ENCODE measurements at regions not wholly inside any gene's neighbourhood (a gene's known extent, or its start where the extent isn't known, plus 50 kb on each side); places are given as distances from the start of the nearest gene placed in this dataset.

DNA sequence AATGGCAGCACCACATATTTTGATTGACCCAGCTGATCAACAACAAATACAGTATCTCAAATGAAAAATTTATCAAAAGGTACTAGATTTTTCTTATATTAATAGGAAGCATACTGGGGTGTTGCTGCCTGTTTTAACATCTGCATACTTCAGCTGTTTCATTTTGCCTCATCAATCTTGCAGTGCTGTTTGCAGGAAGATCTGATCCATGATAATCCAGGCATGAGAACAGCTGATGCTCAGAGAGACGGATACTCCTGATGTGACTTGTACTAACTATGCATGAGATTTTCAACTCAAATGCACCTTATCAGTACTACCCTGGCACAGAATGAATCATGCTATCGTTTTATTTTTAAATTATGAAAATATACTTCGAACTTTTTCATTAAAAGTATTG lies 2136.8 kb downstream of the PCDH9 start:
- Histone ChIP-seq H3K27me3 (ENCODE audit: insufficient read depth, low read length) (no peaks in the 10 kb centered on the region), H3K4me1 (ENCODE audit: control insufficient read depth in 1 of 2, insufficient read depth in 2 of 2, low read length in 2 of 2) (no peaks in the 10 kb centered on the region), H3K4me3 (replicated peaks in 1 of 2; ENCODE audit: low read depth in 1 of 2, low read length in 2 of 2) (no peak overlapping the region), H3K27ac (ENCODE audit: low read depth, low read length) (no peak overlapping the region), H3K9ac (ENCODE audit: low read length) (no peak overlapping the region), H3K9me2 (ENCODE audit: insufficient read depth) (no peaks in the 10 kb centered on the region), H3K79me2 (ENCODE audit: insufficient read depth, low read length) (no peaks in the 10 kb centered on the region), H4K20me1 (ENCODE audit: insufficient read depth) (no peaks in the 10 kb centered on the region), H3K4me2 (ENCODE audit: low read length) (no peak overlapping the region), H3K9me3 (ENCODE audit: control insufficient read depth in 1 of 2, insufficient read depth in 1 of 2, low read depth in 1 of 2, low read length in 2 of 2) (no peaks in the 10 kb centered on the region), H2AFZ (ENCODE audit: low read depth, low read length, poor library complexity, severe bottlenecking) (no peak overlapping the region), H3K36me3 (ENCODE audit: control insufficient read depth in 1 of 2, insufficient read depth in 2 of 2, low read length in 2 of 2) (no peaks in the 10 kb centered on the region)
- no TSS peak for BruUV-seq (replicated peaks)
- DNase-seq (ENCODE audit: low read depth, low spot score) = no peak
- TF ChIP-seq TCF7L2 (IDR thresholded peaks at IDR 0.05; ENCODE audit: borderline replicate concordance, extremely low read depth, insufficient read depth, insufficient read length) (no peak), SP1 (IDR thresholded peaks at IDR 0.05; ENCODE audit: low read depth) (no peak), POLR2AphosphoS5 (IDR thresholded peaks at IDR 0.05; ENCODE audit: low read depth, low read length) (no peak), SRF (IDR thresholded peaks at IDR 0.05; ENCODE audit: low read depth) (no peak), CEBPB (IDR thresholded peaks at IDR 0.05; ENCODE audit: low read depth) (no peak), REST (IDR thresholded peaks at IDR 0.05; ENCODE audit: low read depth) (no peak), FOSL1 (IDR thresholded peaks at IDR 0.05; ENCODE audit: low read depth) (no peak), JUND (IDR thresholded peaks at IDR 0.05) (no peak), EZH2 (IDR thresholded peaks at IDR 0.05) (no peak), RAD21 (IDR thresholded peaks at IDR 0.05; ENCODE audit: low read depth) (no peak), CBX3 (IDR thresholded peaks at IDR 0.05; ENCODE audit: low read depth) (no peak), EGR1 (IDR thresholded peaks at IDR 0.05; ENCODE audit: low read depth) (no peak), ELF1 (IDR thresholded peaks at IDR 0.05; ENCODE audit: borderline replicate concordance, low read depth) (no peak), ZFX (IDR thresholded peaks at IDR 0.05) (no peak)
- TF ChIP-seq, protein P1, sequence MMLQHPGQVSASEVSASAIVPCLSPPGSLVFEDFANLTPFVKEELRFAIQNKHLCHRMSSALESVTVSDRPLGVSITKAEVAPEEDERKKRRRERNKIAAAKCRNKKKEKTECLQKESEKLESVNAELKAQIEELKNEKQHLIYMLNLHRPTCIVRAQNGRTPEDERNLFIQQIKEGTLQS (IDR thresholded peaks at IDR 0.05) = no peak
- TF ChIP-seq, protein P2, sequence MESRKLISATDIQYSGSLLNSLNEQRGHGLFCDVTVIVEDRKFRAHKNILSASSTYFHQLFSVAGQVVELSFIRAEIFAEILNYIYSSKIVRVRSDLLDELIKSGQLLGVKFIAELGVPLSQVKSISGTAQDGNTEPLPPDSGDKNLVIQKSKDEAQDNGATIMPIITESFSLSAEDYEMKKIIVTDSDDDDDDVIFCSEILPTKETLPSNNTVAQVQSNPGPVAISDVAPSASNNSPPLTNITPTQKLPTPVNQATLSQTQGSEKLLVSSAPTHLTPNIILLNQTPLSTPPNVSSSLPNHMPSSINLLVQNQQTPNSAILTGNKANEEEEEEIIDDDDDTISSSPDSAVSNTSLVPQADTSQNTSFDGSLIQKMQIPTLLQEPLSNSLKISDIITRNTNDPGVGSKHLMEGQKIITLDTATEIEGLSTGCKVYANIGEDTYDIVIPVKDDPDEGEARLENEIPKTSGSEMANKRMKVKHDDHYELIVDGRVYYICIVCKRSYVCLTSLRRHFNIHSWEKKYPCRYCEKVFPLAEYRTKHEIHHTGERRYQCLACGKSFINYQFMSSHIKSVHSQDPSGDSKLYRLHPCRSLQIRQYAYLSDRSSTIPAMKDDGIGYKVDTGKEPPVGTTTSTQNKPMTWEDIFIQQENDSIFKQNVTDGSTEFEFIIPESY (IDR thresholded peaks at IDR 0.05; ENCODE audit: extremely low read depth, insufficient replicate concordance, low read length) = no peak
- TF ChIP-seq, protein P3, sequence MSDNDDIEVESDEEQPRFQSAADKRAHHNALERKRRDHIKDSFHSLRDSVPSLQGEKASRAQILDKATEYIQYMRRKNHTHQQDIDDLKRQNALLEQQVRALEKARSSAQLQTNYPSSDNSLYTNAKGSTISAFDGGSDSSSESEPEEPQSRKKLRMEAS (IDR thresholded peaks at IDR 0.05) = no peak
- TF ChIP-seq, protein P4, sequence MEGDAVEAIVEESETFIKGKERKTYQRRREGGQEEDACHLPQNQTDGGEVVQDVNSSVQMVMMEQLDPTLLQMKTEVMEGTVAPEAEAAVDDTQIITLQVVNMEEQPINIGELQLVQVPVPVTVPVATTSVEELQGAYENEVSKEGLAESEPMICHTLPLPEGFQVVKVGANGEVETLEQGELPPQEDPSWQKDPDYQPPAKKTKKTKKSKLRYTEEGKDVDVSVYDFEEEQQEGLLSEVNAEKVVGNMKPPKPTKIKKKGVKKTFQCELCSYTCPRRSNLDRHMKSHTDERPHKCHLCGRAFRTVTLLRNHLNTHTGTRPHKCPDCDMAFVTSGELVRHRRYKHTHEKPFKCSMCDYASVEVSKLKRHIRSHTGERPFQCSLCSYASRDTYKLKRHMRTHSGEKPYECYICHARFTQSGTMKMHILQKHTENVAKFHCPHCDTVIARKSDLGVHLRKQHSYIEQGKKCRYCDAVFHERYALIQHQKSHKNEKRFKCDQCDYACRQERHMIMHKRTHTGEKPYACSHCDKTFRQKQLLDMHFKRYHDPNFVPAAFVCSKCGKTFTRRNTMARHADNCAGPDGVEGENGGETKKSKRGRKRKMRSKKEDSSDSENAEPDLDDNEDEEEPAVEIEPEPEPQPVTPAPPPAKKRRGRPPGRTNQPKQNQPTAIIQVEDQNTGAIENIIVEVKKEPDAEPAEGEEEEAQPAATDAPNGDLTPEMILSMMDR (IDR thresholded peaks at IDR 0.05 in 2 of 3, conservative IDR thresholded peaks at IDR 0.05 in 1 of 3; ENCODE audit: borderline replicate concordance in 1 of 3, insufficient read depth in 1 of 3, low read depth in 2 of 3, low read length in 2 of 3) = no peak
- ChIA-PET CTCF (no interaction called here), RAD21 (ENCODE audit: low non-redundant PET in 1 of 2, low total read pairs in 2 of 2, uncharacterized antibody in 2 of 2, unreplicated experiment in 2 of 2) (no interaction called here), POLR2A (no interaction called here)
- ATAC-seq = no peak
- intact Hi-C loops (cut with micrococcal nuclease) = no loop called here

Data from HCT116 (cell line).